WTC11 (cell line): ENCODE measurements at regions not wholly inside any gene's neighbourhood (a gene's known extent, or its start where the extent isn't known, plus 50 kb on each side); places are given as distances from the start of the nearest gene placed in this dataset.

Experiments used
- ATAC-seq: fragments of 200-7000 bp; cut with Tn5 transposase; 2 replicates; pipeline ENCODE4 v1.10.0; 2021; ENCODE audit warnings: mild to moderate bottlenecking, moderate library complexity
- CTCF ChIA-PET: fragments of 300-600 bp; sonication (Branson Sonifier 250); formaldehyde crosslinking; loops from one replicate; lab custom pipeline; 2021; ENCODE audit warnings: antibody characterized with exemption; lab: Charles Lee
- POLR2A ChIA-PET: fragments of 350-600 bp; sonication (Branson Sonifier 250); formaldehyde crosslinking; loops from one replicate; lab custom pipeline; 2021; ENCODE audit warnings: antibody characterized with exemption; lab: Charles Lee
- DNase-seq: peaks from one replicate; pipeline ENCODE4 v3.0.0; 2021; ENCODE audit warnings: low spot score
- H3K27ac Mint-ChIP-seq: 2 replicates; pipeline ENCODE4 v1.8.0; 2021; ENCODE audit warnings: mixed read lengths
- H3K27me3 Mint-ChIP-seq: 2 replicates; pipeline ENCODE4 v1.8.0; 2021; ENCODE audit warnings: low read depth, mild to moderate bottlenecking, moderate library complexity, mixed read lengths
- H3K36me3 Mint-ChIP-seq: 2 replicates; pipeline ENCODE4 v1.8.0; 2021; ENCODE audit warnings: mixed read lengths
- H3K4me1 Mint-ChIP-seq: 2 replicates; pipeline ENCODE4 v1.8.0; 2022; ENCODE audit warnings: mixed read lengths
- H3K4me3 Mint-ChIP-seq: 2 replicates; pipeline ENCODE4 v1.8.0; 2021; ENCODE audit warnings: mild to moderate bottlenecking, moderate library complexity, mixed read lengths
- H3K9me3 Mint-ChIP-seq: 2 replicates; pipeline ENCODE4 v1.8.0; 2021; ENCODE audit warnings: mixed read lengths
- ELF4 ChIP-seq: sonication (generic); formaldehyde crosslinking; IDR thresholded peaks from 2 replicates; pipeline ENCODE4 v1.8.1; 2022; ENCODE audit warnings: low read depth, mild to moderate bottlenecking, moderate library complexity, missing genetic modification reagents
- FOXJ3 ChIP-seq: sonication (generic); formaldehyde crosslinking; IDR thresholded peaks from 2 replicates; pipeline ENCODE4 v1.9.0; 2021; ENCODE audit warnings: missing genetic modification reagents, mild to moderate bottlenecking, borderline replicate concordance
- GABPB1 ChIP-seq: sonication (generic); formaldehyde crosslinking; IDR thresholded peaks from 2 replicates; pipeline ENCODE4 v1.8.1; 2023; ENCODE audit warnings: mild to moderate bottlenecking, missing genetic modification reagents
- GRHL2 ChIP-seq: fragments of 250-450 bp; sonication (Bioruptor Pico); IDR thresholded peaks from 2 replicates; pipeline ENCODE4 v1.8.0; 2022; ENCODE audit warnings: mild to moderate bottlenecking, moderate library complexity; ENCODE audit not compliant: insufficient replicate concordance, severe bottlenecking
- IRF2 ChIP-seq: sonication (generic); formaldehyde crosslinking; IDR thresholded peaks from 2 replicates; pipeline ENCODE4 v1.8.0; 2022; ENCODE audit warnings: low read depth, missing genetic modification reagents, borderline replicate concordance
- MXD4 ChIP-seq: fragments of 250-450 bp; sonication (Bioruptor Pico); IDR thresholded peaks from 2 replicates; pipeline ENCODE4 v1.8.0; 2021; ENCODE audit warnings: mild to moderate bottlenecking, moderate library complexity, borderline replicate concordance
- MYBL2 ChIP-seq: sonication (generic); formaldehyde crosslinking; IDR thresholded peaks from 2 replicates; pipeline ENCODE4 v1.8.1; 2023; ENCODE audit warnings: mild to moderate bottlenecking, moderate library complexity, missing genetic modification reagents
- NFE2L1 ChIP-seq: sonication (generic); formaldehyde crosslinking; IDR thresholded peaks from 2 replicates; pipeline ENCODE4 v1.8.1; 2023; ENCODE audit warnings: missing genetic modification reagents
- NFYB ChIP-seq: sonication (generic); formaldehyde crosslinking; conservative IDR thresholded peaks from 2 replicates; pipeline ENCODE4 v1.8.0; 2022; ENCODE audit warnings: low read depth, missing genetic modification reagents
- RORB ChIP-seq: fragments of 250-450 bp; sonication (Bioruptor Pico); IDR thresholded peaks from 2 replicates; pipeline ENCODE4 v1.9.0; 2021; ENCODE audit warnings: mild to moderate bottlenecking
- ZBTB21 ChIP-seq: sonication (generic); formaldehyde crosslinking; IDR thresholded peaks from 2 replicates; pipeline ENCODE4 v1.8.1; 2023; ENCODE audit warnings: mild to moderate bottlenecking, missing genetic modification reagents, borderline replicate concordance
- ZNF138 ChIP-seq: sonication (generic); formaldehyde crosslinking; conservative IDR thresholded peaks from 2 replicates; pipeline ENCODE4 v1.8.1; 2022; ENCODE audit warnings: mild to moderate bottlenecking, moderate library complexity, missing genetic modification reagents
- ZNF219 ChIP-seq: sonication (generic); formaldehyde crosslinking; IDR thresholded peaks from 2 replicates; pipeline ENCODE4 v1.8.0; 2023; ENCODE audit warnings: missing genetic modification reagents, mild to moderate bottlenecking, borderline replicate concordance
- ZNF232 ChIP-seq: sonication (generic); formaldehyde crosslinking; IDR thresholded peaks from 2 replicates; pipeline ENCODE4 v1.8.0; 2022; ENCODE audit warnings: mild to moderate bottlenecking, missing genetic modification reagents
- ZNF423 ChIP-seq: fragments of 250-450 bp; sonication (Bioruptor Pico); IDR thresholded peaks from 2 replicates; pipeline ENCODE4 v2.1.2; 2022; ENCODE audit warnings: mild to moderate bottlenecking, moderate library complexity
- TF ChIP-seq, protein P1 (sequence below): sonication (generic); formaldehyde crosslinking; IDR thresholded peaks from 2 replicates; pipeline ENCODE4 v1.8.1; 2023; ENCODE audit warnings: mild to moderate bottlenecking, moderate library complexity, missing genetic modification reagents
- TF ChIP-seq, protein P2 (sequence below): sonication (generic); formaldehyde crosslinking; conservative IDR thresholded peaks from 2 replicates; pipeline ENCODE4 v1.8.1; 2023; ENCODE audit warnings: mild to moderate bottlenecking, low read depth, missing genetic modification reagents, moderate library complexity
- TF ChIP-seq, protein P3 (sequence below): sonication (generic); formaldehyde crosslinking; conservative IDR thresholded peaks from 2 replicates; pipeline ENCODE4 v1.8.1; 2022; ENCODE audit warnings: mild to moderate bottlenecking, missing genetic modification reagents
- TF ChIP-seq, protein P4 (sequence below): sonication (generic); formaldehyde crosslinking; IDR thresholded peaks from 2 replicates; pipeline ENCODE4 v1.8.1; 2023; ENCODE audit warnings: mild to moderate bottlenecking, missing genetic modification reagents, moderate library complexity
- TF ChIP-seq, protein P5 (sequence below): fragments of 250-450 bp; sonication (Bioruptor Pico); IDR thresholded peaks from 2 replicates; pipeline ENCODE4 v1.9.0; 2021; ENCODE audit warnings: moderate library complexity, mild to moderate bottlenecking, inconsistent platforms, borderline replicate concordance
- TF ChIP-seq, protein P6 (sequence below): sonication (generic); formaldehyde crosslinking; IDR thresholded peaks from 2 replicates; pipeline ENCODE4 v1.8.1; 2023; ENCODE audit warnings: mild to moderate bottlenecking, missing genetic modification reagents, moderate library complexity
- TF ChIP-seq, protein P7 (sequence below): sonication (generic); formaldehyde crosslinking; IDR thresholded peaks from 2 replicates; pipeline ENCODE4 v1.8.1; 2023; ENCODE audit warnings: mild to moderate bottlenecking, missing genetic modification reagents, borderline replicate concordance

DNA sequence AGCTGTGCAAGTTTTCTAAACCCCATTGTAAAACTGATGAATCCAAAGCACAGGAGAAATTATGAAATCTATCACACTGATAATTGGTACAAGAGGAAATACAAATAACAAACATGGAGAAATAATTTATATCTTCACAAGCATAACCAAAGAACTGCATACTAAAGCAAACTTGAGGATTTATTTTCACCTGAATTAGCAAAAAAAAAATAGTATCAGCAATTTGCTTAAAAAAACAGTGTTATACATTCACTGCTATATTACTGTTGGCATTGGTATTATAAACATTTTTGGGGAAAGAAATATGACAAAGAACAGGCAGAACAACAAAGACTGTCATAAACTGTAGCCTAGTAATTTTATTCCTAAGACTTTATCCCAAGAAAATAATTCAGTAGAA is 230.8 kb upstream of the NRP1 start:
- H3K27ac Mint-ChIP-seq = no peak overlapping the region
- no peaks in the 10 kb centered on the region for H3K27me3 Mint-ChIP-seq
- ChIA-PET POLR2A (interaction anchor here (0.6 kb wide), 1 partner anchor 9 kb away, joined by 3 read pairs; no protein-coding TSS in a partner anchor), CTCF (no interaction called here)
- H3K36me3 Mint-ChIP-seq = no peaks in the 10 kb centered on the region
- TF ChIP-seq MXD4 (CRISPR knock-in tag) (no peak), ZNF232 (CRISPR knock-in tag) (no peak), RORB (no peak), FOXJ3 (no peak), ZNF423 (CRISPR knock-in tag) (no peak), NFYB (CRISPR knock-in tag) (no peak), ZBTB21 (CRISPR knock-in tag) (no peak), ZNF138 (CRISPR knock-in tag) (no peak)
- TF ChIP-seq, protein P1, sequence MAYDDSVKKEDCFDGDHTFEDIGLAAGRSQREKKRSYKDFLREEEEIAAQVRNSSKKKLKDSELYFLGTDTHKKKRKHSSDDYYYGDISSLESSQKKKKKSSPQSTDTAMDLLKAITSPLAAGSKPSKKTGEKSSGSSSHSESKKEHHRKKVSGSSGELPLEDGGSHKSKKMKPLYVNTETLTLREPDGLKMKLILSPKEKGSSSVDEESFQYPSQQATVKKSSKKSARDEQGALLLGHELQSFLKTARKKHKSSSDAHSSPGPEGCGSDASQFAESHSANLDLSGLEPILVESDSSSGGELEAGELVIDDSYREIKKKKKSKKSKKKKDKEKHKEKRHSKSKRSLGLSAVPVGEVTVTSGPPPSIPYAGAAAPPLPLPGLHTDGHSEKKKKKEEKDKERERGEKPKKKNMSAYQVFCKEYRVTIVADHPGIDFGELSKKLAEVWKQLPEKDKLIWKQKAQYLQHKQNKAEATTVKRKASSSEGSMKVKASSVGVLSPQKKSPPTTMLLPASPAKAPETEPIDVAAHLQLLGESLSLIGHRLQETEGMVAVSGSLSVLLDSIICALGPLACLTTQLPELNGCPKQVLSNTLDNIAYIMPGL = no peak
- TF ChIP-seq, protein P2, sequence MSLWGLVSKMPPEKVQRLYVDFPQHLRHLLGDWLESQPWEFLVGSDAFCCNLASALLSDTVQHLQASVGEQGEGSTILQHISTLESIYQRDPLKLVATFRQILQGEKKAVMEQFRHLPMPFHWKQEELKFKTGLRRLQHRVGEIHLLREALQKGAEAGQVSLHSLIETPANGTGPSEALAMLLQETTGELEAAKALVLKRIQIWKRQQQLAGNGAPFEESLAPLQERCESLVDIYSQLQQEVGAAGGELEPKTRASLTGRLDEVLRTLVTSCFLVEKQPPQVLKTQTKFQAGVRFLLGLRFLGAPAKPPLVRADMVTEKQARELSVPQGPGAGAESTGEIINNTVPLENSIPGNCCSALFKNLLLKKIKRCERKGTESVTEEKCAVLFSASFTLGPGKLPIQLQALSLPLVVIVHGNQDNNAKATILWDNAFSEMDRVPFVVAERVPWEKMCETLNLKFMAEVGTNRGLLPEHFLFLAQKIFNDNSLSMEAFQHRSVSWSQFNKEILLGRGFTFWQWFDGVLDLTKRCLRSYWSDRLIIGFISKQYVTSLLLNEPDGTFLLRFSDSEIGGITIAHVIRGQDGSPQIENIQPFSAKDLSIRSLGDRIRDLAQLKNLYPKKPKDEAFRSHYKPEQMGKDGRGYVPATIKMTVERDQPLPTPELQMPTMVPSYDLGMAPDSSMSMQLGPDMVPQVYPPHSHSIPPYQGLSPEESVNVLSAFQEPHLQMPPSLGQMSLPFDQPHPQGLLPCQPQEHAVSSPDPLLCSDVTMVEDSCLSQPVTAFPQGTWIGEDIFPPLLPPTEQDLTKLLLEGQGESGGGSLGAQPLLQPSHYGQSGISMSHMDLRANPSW = no peak
- TF ChIP-seq, protein P3, sequence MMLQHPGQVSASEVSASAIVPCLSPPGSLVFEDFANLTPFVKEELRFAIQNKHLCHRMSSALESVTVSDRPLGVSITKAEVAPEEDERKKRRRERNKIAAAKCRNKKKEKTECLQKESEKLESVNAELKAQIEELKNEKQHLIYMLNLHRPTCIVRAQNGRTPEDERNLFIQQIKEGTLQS (CRISPR knock-in tag) = no peak
- TF ChIP-seq, protein P4, sequence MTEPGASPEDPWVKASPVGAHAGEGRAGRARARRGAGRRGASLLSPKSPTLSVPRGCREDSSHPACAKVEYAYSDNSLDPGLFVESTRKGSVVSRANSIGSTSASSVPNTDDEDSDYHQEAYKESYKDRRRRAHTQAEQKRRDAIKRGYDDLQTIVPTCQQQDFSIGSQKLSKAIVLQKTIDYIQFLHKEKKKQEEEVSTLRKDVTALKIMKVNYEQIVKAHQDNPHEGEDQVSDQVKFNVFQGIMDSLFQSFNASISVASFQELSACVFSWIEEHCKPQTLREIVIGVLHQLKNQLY (CRISPR knock-in tag) = no peak
- TF ChIP-seq, protein P5, sequence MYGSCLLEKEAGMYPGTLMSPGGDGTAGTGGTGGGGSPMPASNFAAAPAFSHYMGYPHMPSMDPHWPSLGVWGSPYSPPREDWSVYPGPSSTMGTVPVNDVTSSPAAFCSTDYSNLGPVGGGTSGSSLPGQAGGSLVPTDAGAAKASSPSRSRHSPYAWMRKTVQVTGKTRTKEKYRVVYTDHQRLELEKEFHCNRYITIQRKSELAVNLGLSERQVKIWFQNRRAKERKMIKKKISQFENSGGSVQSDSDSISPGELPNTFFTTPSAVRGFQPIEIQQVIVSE (CRISPR knock-in tag) = no peak
- no peak for DNase-seq
- H3K9me3 Mint-ChIP-seq = peaks cover 4% of the 10 kb centered on the region; the same call in 1 of the 2 replicates
- peaks cover 25% of the 10 kb centered on the region for H3K4me1 Mint-ChIP-seq
- no peak for ATAC-seq
- no peak overlapping the region for H3K4me3 Mint-ChIP-seq

DNA sequence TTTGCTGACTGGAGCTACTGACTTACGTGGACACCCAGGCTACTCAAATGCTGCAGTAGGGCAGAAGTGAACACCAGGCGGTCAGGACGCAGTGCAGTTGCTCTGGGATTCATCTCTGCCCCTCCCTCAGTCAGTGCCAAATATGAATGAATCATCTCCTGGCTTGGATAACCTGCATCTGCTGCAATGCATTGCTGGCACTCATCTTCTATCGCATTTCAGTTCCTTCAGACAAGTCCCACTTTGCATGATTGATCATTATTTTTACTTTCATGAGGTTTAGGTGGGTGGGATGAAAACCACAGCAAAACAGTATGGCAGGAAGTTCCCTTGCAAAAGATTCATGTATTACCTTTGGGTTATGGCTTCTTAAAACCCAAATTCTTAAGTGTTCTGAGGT is 224.6 kb upstream of the NRP1 start:
- no peak for DNase-seq
- no peaks in the 10 kb centered on the region for H3K36me3 Mint-ChIP-seq
- no peak overlapping the region for H3K27ac Mint-ChIP-seq
- CTCF ChIA-PET = no interaction called here
- POLR2A ChIA-PET = no interaction called here
- TF ChIP-seq NFE2L1 (CRISPR knock-in tag) (no peak), ELF4 (no peak), MYBL2 (CRISPR knock-in tag) (no peak), GABPB1 (CRISPR knock-in tag) (no peak), ZNF219 (CRISPR knock-in tag) (no peak), GRHL2 (no peak), IRF2 (no peak)
- TF ChIP-seq, protein P6, sequence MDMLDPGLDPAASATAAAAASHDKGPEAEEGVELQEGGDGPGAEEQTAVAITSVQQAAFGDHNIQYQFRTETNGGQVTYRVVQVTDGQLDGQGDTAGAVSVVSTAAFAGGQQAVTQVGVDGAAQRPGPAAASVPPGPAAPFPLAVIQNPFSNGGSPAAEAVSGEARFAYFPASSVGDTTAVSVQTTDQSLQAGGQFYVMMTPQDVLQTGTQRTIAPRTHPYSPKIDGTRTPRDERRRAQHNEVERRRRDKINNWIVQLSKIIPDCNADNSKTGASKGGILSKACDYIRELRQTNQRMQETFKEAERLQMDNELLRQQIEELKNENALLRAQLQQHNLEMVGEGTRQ (CRISPR knock-in tag) = no peak
- TF ChIP-seq, protein P7, sequence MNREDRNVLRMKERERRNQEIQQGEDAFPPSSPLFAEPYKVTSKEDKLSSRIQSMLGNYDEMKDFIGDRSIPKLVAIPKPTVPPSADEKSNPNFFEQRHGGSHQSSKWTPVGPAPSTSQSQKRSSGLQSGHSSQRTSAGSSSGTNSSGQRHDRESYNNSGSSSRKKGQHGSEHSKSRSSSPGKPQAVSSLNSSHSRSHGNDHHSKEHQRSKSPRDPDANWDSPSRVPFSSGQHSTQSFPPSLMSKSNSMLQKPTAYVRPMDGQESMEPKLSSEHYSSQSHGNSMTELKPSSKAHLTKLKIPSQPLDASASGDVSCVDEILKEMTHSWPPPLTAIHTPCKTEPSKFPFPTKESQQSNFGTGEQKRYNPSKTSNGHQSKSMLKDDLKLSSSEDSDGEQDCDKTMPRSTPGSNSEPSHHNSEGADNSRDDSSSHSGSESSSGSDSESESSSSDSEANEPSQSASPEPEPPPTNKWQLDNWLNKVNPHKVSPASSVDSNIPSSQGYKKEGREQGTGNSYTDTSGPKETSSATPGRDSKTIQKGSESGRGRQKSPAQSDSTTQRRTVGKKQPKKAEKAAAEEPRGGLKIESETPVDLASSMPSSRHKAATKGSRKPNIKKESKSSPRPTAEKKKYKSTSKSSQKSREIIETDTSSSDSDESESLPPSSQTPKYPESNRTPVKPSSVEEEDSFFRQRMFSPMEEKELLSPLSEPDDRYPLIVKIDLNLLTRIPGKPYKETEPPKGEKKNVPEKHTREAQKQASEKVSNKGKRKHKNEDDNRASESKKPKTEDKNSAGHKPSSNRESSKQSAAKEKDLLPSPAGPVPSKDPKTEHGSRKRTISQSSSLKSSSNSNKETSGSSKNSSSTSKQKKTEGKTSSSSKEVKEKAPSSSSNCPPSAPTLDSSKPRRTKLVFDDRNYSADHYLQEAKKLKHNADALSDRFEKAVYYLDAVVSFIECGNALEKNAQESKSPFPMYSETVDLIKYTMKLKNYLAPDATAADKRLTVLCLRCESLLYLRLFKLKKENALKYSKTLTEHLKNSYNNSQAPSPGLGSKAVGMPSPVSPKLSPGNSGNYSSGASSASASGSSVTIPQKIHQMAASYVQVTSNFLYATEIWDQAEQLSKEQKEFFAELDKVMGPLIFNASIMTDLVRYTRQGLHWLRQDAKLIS (CRISPR knock-in tag) = no peak
- TF ChIP-seq, all 79 proteins: peak for 0
- H3K4me1 Mint-ChIP-seq = peaks cover 18% of the 10 kb centered on the region
- H3K4me3 Mint-ChIP-seq = no peak overlapping the region
- peaks cover 4% of the 10 kb centered on the region; the same call in 1 of the 2 replicates for H3K9me3 Mint-ChIP-seq
- H3K27me3 Mint-ChIP-seq = peaks cover 5% of the 10 kb centered on the region; the same call in 1 of the 2 replicates
- ATAC-seq = no peak
